SHP77 (cell line): ENCODE measurements at regions not wholly inside any gene's neighbourhood (a gene's known extent, or its start where the extent isn't known, plus 50 kb on each side); places are given as distances from the start of the nearest gene placed in this dataset.

Experiments
- DNase-seq, 2 experiments: peaks; one replicate each; lab custom pipeline; 2025; lab: John Stamatoyannopoulos, UW

- no peak for DNase-seq
These were observed 122.1 kb upstream of the DYNLRB2 start for GRCh38 chr16:80418517-80419355.

- no peak for DNase-seq
These were observed 123.0 kb upstream of the DYNLRB2 start for GRCh38 chr16:80417706-80418271.

GRCh38 chr16:80408014-80408413 is 132.8 kb upstream of the DYNLRB2 start:
- no peak for DNase-seq

GRCh38 chr16:80407265-80407987 is 133.4 kb upstream of the DYNLRB2 start:
- DNase-seq, result no peak

- no peak for DNase-seq
These were observed 135.9 kb upstream of the DYNLRB2 start for GRCh38 chr16:80404847-80405246.

- DNase-seq, result no peak
These were observed 136.9 kb upstream of the DYNLRB2 start for GRCh38 chr16:80403894-80404293.

GRCh38 chr16:80390871-80391489 is 149.8 kb upstream of the DYNLRB2 start:
- DNase-seq, result no peak

GRCh38 chr16:80390046-80390445 is 150.7 kb upstream of the DYNLRB2 start:
- DNase-seq, result no peak

GRCh38 chr16:80389338-80389737 is 151.5 kb upstream of the DYNLRB2 start:
- no peak for DNase-seq

- DNase-seq, result no peak
These were observed 153.4 kb upstream of the DYNLRB2 start for GRCh38 chr16:80387318-80387921.

- no peak for DNase-seq
These were observed 155.9 kb upstream of the DYNLRB2 start for GRCh38 chr16:80384862-80385261.

- no peak for DNase-seq
These were observed 160.3 kb upstream of the DYNLRB2 start for GRCh38 chr16:80380514-80380913.

GRCh38 chr16:80377096-80377956 is 163.5 kb upstream of the DYNLRB2 start:
- no peak for DNase-seq

- no peak for DNase-seq
These were observed 164.8 kb upstream of the DYNLRB2 start for GRCh38 chr16:80375973-80376372.

GRCh38 chr16:80375513-80375912 is 165.3 kb upstream of the DYNLRB2 start:
- DNase-seq, result no peak

- DNase-seq, result no peak
These were observed 168.5 kb upstream of the DYNLRB2 start for GRCh38 chr16:80372341-80372740.

- peak; percentile 11 to 44 for DNase-seq
These were observed 171.4 kb upstream of the DYNLRB2 start for GRCh38 chr16:80369138-80369958.

- DNase-seq, result no peak
These were observed 173.6 kb upstream of the DYNLRB2 start for GRCh38 chr16:80367037-80367658.

- DNase-seq, result no peak
These were observed 174.8 kb upstream of the DYNLRB2 start for GRCh38 chr16:80366023-80366422.

GRCh38 chr16:80362816-80363215 is 178.0 kb upstream of the DYNLRB2 start:
- DNase-seq, result no peak
